H9 (cell line): ENCODE measurements at regions not wholly inside any gene's neighbourhood (a gene's known extent, or its start where the extent isn't known, plus 50 kb on each side); places are given as distances from the start of the nearest gene placed in this dataset.

Experiments
- DNase-seq: peaks from one replicate; pipeline ENCODE4 v3.0.0-alpha.2; 2017
- H2AFZ ChIP-seq: one replicate; pipeline ENCODE4 v1.6.1; 2013; ENCODE audit warnings: mild to moderate bottlenecking, low read length, control low read depth, moderate library complexity
- H2AK5ac ChIP-seq: 2 replicates; pipeline ENCODE4 v1.6.1; 2013; ENCODE audit warnings: low read length, control low read depth, mixed read lengths; ENCODE audit not compliant: insufficient read length
- H2BK120ac ChIP-seq: one replicate; pipeline ENCODE4 v1.6.1; 2013; ENCODE audit warnings: low read depth, mild to moderate bottlenecking, low read length, control low read depth, inconsistent platforms; ENCODE audit not compliant: poor library complexity, severe bottlenecking
- H2BK12ac ChIP-seq: 2 replicates; pipeline ENCODE4 v1.6.1; 2013; ENCODE audit warnings: low read length, control low read depth, mixed read lengths, low read depth; ENCODE audit not compliant: insufficient read length
- H2BK15ac ChIP-seq: 2 replicates; pipeline ENCODE4 v1.6.1; 2013; ENCODE audit warnings: low read depth, low read length, control low read depth
- H2BK20ac ChIP-seq: one replicate; pipeline ENCODE4 v1.6.1; 2013; ENCODE audit warnings: low read depth, mild to moderate bottlenecking, low read length, control low read depth, inconsistent platforms; ENCODE audit not compliant: poor library complexity, severe bottlenecking
- H2BK5ac ChIP-seq: 2 replicates; pipeline ENCODE4 v1.6.1; 2013; ENCODE audit warnings: low read length, control low read depth, mixed read lengths; ENCODE audit not compliant: insufficient read length
- H3K14ac ChIP-seq: 2 replicates; pipeline ENCODE4 v1.6.1; 2013; ENCODE audit warnings: low read length, control low read depth; ENCODE audit not compliant: insufficient read depth
- H3K18ac ChIP-seq: 2 replicates; pipeline ENCODE4 v1.6.1; 2013; ENCODE audit warnings: low read depth, mild to moderate bottlenecking, mixed read lengths, low read length, control low read depth; ENCODE audit not compliant: insufficient read length
- H3K23ac ChIP-seq: 2 replicates; pipeline ENCODE4 v1.6.1; 2013; ENCODE audit warnings: low read length, control low read depth, mixed read lengths, low read depth; ENCODE audit not compliant: insufficient read length
- H3K23me2 ChIP-seq: 2 replicates; pipeline ENCODE4 v1.6.1; 2013; ENCODE audit warnings: low read depth, mild to moderate bottlenecking, mixed read lengths, low read length, control low read depth; ENCODE audit not compliant: insufficient read length, poor library complexity, severe bottlenecking
- H3K27ac ChIP-seq: 2 replicates; pipeline ENCODE4 v1.5.1; 2013; ENCODE audit warnings: low read length, control low read depth, mixed read lengths, low read depth; ENCODE audit not compliant: insufficient read length
- H3K27me3 ChIP-seq: 2 replicates; pipeline ENCODE4 v1.6.1; 2013; ENCODE audit warnings: low read length, control low read depth, inconsistent platforms; ENCODE audit not compliant: insufficient read depth
- H3K4ac ChIP-seq: 2 replicates; pipeline ENCODE4 v1.6.1; 2013; ENCODE audit warnings: low read depth, mild to moderate bottlenecking, control low read depth, inconsistent platforms, low read length, moderate library complexity
- H3K4me1 ChIP-seq: 2 replicates; pipeline ENCODE4 v1.6.1; 2013; ENCODE audit warnings: low read length, control low read depth, inconsistent platforms; ENCODE audit not compliant: insufficient read depth
- H3K4me2 ChIP-seq: 2 replicates; pipeline ENCODE4 v1.6.1; 2013; ENCODE audit warnings: low read length, control low read depth, mixed read lengths; ENCODE audit not compliant: insufficient read length, insufficient read depth
- H3K56ac ChIP-seq: 2 replicates; pipeline ENCODE4 v1.6.1; 2013; ENCODE audit warnings: low read depth, mild to moderate bottlenecking, mixed read lengths, low read length, control low read depth; ENCODE audit not compliant: insufficient read length
- H3K79me1 ChIP-seq: 2 replicates; pipeline ENCODE4 v1.6.1; 2013; ENCODE audit warnings: low read depth, mild to moderate bottlenecking, moderate library complexity, low read length, control low read depth, inconsistent platforms; ENCODE audit not compliant: insufficient read depth, poor library complexity, severe bottlenecking
- H3K79me2 ChIP-seq: 2 replicates; pipeline ENCODE4 v1.6.1; 2013; ENCODE audit warnings: low read length, control low read depth, inconsistent platforms; ENCODE audit not compliant: insufficient read depth
- H3K9ac ChIP-seq: 2 replicates; pipeline ENCODE4 v1.6.1; 2013; ENCODE audit warnings: low read length, control low read depth, mixed read lengths; ENCODE audit not compliant: insufficient read length; ENCODE audit errors: extremely low read depth
- H3K9me3 ChIP-seq: one replicate; pipeline ENCODE4 v1.6.1; 2013; ENCODE audit warnings: low read depth, low read length, inconsistent platforms; ENCODE audit not compliant: control insufficient read depth
- H3T11ph ChIP-seq: one replicate; pipeline ENCODE4 v1.6.1; 2013; ENCODE audit warnings: mild to moderate bottlenecking, low read length, control low read depth, inconsistent platforms
- H4K20me1 ChIP-seq: one replicate; pipeline ENCODE4 v1.6.1; 2013; ENCODE audit not compliant: control insufficient read depth, insufficient read length, insufficient read depth
- H4K5ac ChIP-seq: 2 replicates; pipeline ENCODE4 v1.6.1; 2013; ENCODE audit warnings: low read depth, mild to moderate bottlenecking, mixed read lengths, low read length, control low read depth; ENCODE audit not compliant: insufficient read length
- H4K8ac ChIP-seq: replicated peaks from 2 replicates; pipeline ENCODE4 v1.6.1; 2013; ENCODE audit warnings: low read length, control low read depth, mixed read lengths, low read depth; ENCODE audit not compliant: insufficient read length
- H4K91ac ChIP-seq: 2 replicates; pipeline ENCODE4 v1.6.1; 2013; ENCODE audit warnings: low read depth, mild to moderate bottlenecking, moderate library complexity, mixed read lengths, low read length, control low read depth; ENCODE audit not compliant: insufficient read length
- H3K27ac Mint-ChIP-seq, 3 experiments: 2 replicates in 2 of 3; 3 replicates in 1 of 3; pipeline ENCODE4 v1.8.0; 2020 to 2021; ENCODE audit warnings: mixed read lengths in 3 of 3, mild to moderate bottlenecking in 1 of 3, moderate library complexity in 1 of 3
- H3K27me3 Mint-ChIP-seq: 2 replicates; pipeline ENCODE4 v1.8.0; 2021; ENCODE audit warnings: low read depth, mild to moderate bottlenecking, moderate library complexity, mixed read lengths
- H3K36me3 Mint-ChIP-seq, 3 experiments: 2 replicates in 2 of 3; 3 replicates in 1 of 3; pipeline ENCODE4 v1.8.0; 2020 to 2021; ENCODE audit warnings: low read depth in 3 of 3, mixed read lengths in 3 of 3; ENCODE audit not compliant: insufficient read depth in 1 of 3
- H3K4me1 Mint-ChIP-seq, 2 experiments: 2 replicates each; pipeline ENCODE4 v1.8.0; 2020; ENCODE audit warnings: mixed read lengths in 2 of 2
- H3K4me3 Mint-ChIP-seq, 2 experiments: 2 replicates in 1 of 2; 3 replicates in 1 of 2; pipeline ENCODE4 v1.8.0; 2020 to 2021; ENCODE audit warnings: mild to moderate bottlenecking in 2 of 2, mixed read lengths in 2 of 2, moderate library complexity in 1 of 2
- H3K9me3 Mint-ChIP-seq, 2 experiments: 2 replicates in 1 of 2; 3 replicates in 1 of 2; pipeline ENCODE4 v1.8.0; 2020; ENCODE audit warnings: mild to moderate bottlenecking in 2 of 2, mixed read lengths in 2 of 2, moderate library complexity in 1 of 2
- WGBS: extraction: QIAGEN DNeasy Blood & Tissue Kit; methylation state at CpG from one replicate; pipeline ENCODE4 v1.1.7; 2013; ENCODE audit warnings: missing lambda C conversion rate, low lambda C conversion rate, mixed read lengths; ENCODE audit not compliant: insufficient read length; ENCODE audit errors: extremely low coverage; 5-methylcytosine and 5-hydroxymethylcytosine counted together
- TF ChIP-seq, protein P1 (sequence below): fragments of 200-600 bp; sonication (generic); conservative IDR thresholded peaks from 3 replicates; pipeline ENCODE4 v1.8.0; 2021; ENCODE audit warnings: antibody characterized with exemption, mild to moderate bottlenecking

DNA sequence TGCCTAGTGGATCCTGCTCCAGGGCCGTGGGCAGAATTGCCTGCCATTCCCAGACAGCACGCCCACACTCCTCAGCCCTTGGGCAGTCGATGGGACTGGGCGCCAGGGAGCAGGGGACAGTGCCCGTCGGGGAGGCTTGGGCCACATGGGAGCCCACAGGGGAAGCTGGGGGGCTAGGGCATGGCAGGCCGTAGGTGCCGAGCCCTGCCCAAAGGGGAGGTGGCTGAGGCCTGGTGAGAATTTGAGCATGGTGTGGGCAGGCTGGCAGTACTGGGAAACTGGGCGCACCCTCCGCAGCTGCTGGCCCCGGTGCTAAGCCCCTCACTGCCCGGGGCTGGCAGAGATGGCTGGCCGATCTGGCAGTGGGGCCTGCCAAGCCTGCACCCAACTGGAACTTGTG, 1225.9 kb upstream of the EPHA6 start:
- no peak overlapping the region for H2BK5ac ChIP-seq
- H3T11ph ChIP-seq, result no peak overlapping the region
- H2AFZ ChIP-seq, result no peak overlapping the region
- H3K9ac ChIP-seq, result no peak overlapping the region
- no peak overlapping the region for H3K18ac ChIP-seq
- no peak overlapping the region for H3K4ac ChIP-seq
- DNase-seq, result no peak
- Mint-ChIP-seq H3K9me3 (peaks cover 3 to 18% of the 10 kb centered on the region in 2 experiments; a peak in 4 of 5 replicates), H3K4me3 (no peak overlapping the region), H3K4me1 (peaks cover 0 to 4% of the 10 kb centered on the region in 2 experiments; a peak in 1 of 4 replicates), H3K27ac (no peak overlapping the region), H3K27me3 (no peaks in the 10 kb centered on the region; the same call in 1 of the 2 replicates), H3K36me3 (peaks cover 3 to 15% (median 14%) of the 10 kb centered on the region in 3 experiments; a peak in 4 of 7 replicates)
- no peak overlapping the region for H4K5ac ChIP-seq
- H3K4me1 ChIP-seq, result no peaks in the 10 kb centered on the region
- H3K9me3 ChIP-seq, result no peaks in the 10 kb centered on the region
- no CpG with 5 or more reads among the region's 13 CpGs for WGBS
- no peak overlapping the region for H3K14ac ChIP-seq
- no peaks in the 10 kb centered on the region for H3K27me3 ChIP-seq
- H3K79me2 ChIP-seq, result no peaks in the 10 kb centered on the region
- H2BK12ac ChIP-seq, result no peak overlapping the region
- H3K27ac ChIP-seq, result no peak overlapping the region
- H4K91ac ChIP-seq, result no peak overlapping the region
- H3K23me2 ChIP-seq, result no peaks in the 10 kb centered on the region
- H2AK5ac ChIP-seq, result no peak overlapping the region
- H3K79me1 ChIP-seq, result no peaks in the 10 kb centered on the region
- H3K4me2 ChIP-seq, result no peak overlapping the region
- H2BK120ac ChIP-seq, result no peak overlapping the region
- no peak overlapping the region for H2BK20ac ChIP-seq
- H4K20me1 ChIP-seq, result no peaks in the 10 kb centered on the region
- no peak overlapping the region for H4K8ac ChIP-seq
- TF ChIP-seq, protein P1, sequence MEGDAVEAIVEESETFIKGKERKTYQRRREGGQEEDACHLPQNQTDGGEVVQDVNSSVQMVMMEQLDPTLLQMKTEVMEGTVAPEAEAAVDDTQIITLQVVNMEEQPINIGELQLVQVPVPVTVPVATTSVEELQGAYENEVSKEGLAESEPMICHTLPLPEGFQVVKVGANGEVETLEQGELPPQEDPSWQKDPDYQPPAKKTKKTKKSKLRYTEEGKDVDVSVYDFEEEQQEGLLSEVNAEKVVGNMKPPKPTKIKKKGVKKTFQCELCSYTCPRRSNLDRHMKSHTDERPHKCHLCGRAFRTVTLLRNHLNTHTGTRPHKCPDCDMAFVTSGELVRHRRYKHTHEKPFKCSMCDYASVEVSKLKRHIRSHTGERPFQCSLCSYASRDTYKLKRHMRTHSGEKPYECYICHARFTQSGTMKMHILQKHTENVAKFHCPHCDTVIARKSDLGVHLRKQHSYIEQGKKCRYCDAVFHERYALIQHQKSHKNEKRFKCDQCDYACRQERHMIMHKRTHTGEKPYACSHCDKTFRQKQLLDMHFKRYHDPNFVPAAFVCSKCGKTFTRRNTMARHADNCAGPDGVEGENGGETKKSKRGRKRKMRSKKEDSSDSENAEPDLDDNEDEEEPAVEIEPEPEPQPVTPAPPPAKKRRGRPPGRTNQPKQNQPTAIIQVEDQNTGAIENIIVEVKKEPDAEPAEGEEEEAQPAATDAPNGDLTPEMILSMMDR, result no peak
- no peak overlapping the region for H2BK15ac ChIP-seq
- no peak overlapping the region for H3K23ac ChIP-seq
- H3K56ac ChIP-seq, result no peak overlapping the region
